ENCODE measurements at regions not wholly inside any gene's neighbourhood (a gene's known extent, or its start where the extent isn't known, plus 50 kb on each side); places are given as distances from the start of the nearest gene placed in this dataset.
A peak's percentile ranks its signal among the peaks of the same experiment; 100 is the strongest.

- no peak for DNase-seq (ENCODE audit: low read depth in 2 of 2)
These were observed 250.1 kb upstream of the RPL38 start for GRCh38 chr17:73953206-73954033.

GRCh38 chr17:73954951-73955350 is 248.5 kb upstream of the RPL38 start:
- DNase-seq (ENCODE audit: low read depth in 2 of 2), result no peak

GRCh38 chr17:73955616-73956015 is 247.9 kb upstream of the RPL38 start:
- DNase-seq (ENCODE audit: low read depth in 2 of 2), result no peak

GRCh38 chr17:73956169-73956568 is 247.3 kb upstream of the RPL38 start:
- no peak for DNase-seq (ENCODE audit: low read depth in 2 of 2)

- peak; percentile 46 to 53 for DNase-seq (ENCODE audit: low read depth in 2 of 2)
These were observed 246.6 kb upstream of the RPL38 start for GRCh38 chr17:73956595-73957465.

- no peak for DNase-seq (ENCODE audit: low read depth in 2 of 2)
These were observed 245.9 kb upstream of the RPL38 start for GRCh38 chr17:73957564-73957963.

GRCh38 chr17:73958453-73958852 is 245.0 kb upstream of the RPL38 start:
- no peak for DNase-seq (ENCODE audit: low read depth in 2 of 2)

GRCh38 chr17:73960469-73960868 is 243.0 kb upstream of the RPL38 start:
- no peak for DNase-seq (ENCODE audit: low read depth in 2 of 2)

GRCh38 chr17:73962308-73962707 is 241.2 kb upstream of the RPL38 start:
- DNase-seq (ENCODE audit: low read depth in 2 of 2), result no peak

GRCh38 chr17:73968680-73969079 is 234.8 kb upstream of the RPL38 start:
- no peak for DNase-seq (ENCODE audit: low read depth in 2 of 2)

- DNase-seq (ENCODE audit: low read depth in 2 of 2), result no peak
These were observed 233.5 kb upstream of the RPL38 start for GRCh38 chr17:73969956-73970355.

- DNase-seq (ENCODE audit: low read depth in 2 of 2), result no peak
These were observed 232.4 kb upstream of the RPL38 start for GRCh38 chr17:73971127-73971526.

- DNase-seq (ENCODE audit: low read depth in 2 of 2), result no peak
These were observed 231.4 kb upstream of the RPL38 start for GRCh38 chr17:73972056-73972455.

GRCh38 chr17:73972901-73973300 is 230.6 kb upstream of the RPL38 start:
- DNase-seq (ENCODE audit: low read depth in 2 of 2), result no peak

GRCh38 chr17:73973586-73974409 is 229.7 kb upstream of the RPL38 start:
- no peak for DNase-seq (ENCODE audit: low read depth in 2 of 2)

GRCh38 chr17:73974536-73974935 is 228.9 kb upstream of the RPL38 start:
- no peak for DNase-seq (ENCODE audit: low read depth in 2 of 2)

GRCh38 chr17:73976147-73976546 is 227.3 kb upstream of the RPL38 start:
- no peak for DNase-seq (ENCODE audit: low read depth in 2 of 2)

GRCh38 chr17:73976676-73977521 is 226.6 kb upstream of the RPL38 start:
- no peak for DNase-seq (ENCODE audit: low read depth in 2 of 2)

- DNase-seq (ENCODE audit: low read depth in 2 of 2), result no peak
These were observed 223.0 kb upstream of the RPL38 start for GRCh38 chr17:73980517-73980916.

GRCh38 chr17:73982871-73983270 is 220.6 kb upstream of the RPL38 start:
- no peak for DNase-seq (ENCODE audit: low read depth in 2 of 2)
